CD14-positive monocyte (primary cell): ENCODE measurements at regions not wholly inside any gene's neighbourhood (a gene's known extent, or its start where the extent isn't known, plus 50 kb on each side); places are given as distances from the start of the nearest gene placed in this dataset.

ENCODE experiments used
- DNase-seq, 3 donors: peaks; one replicate each; pipeline ENCODE4 v3.0.0-alpha.2; 2011 to 2022
- H2AFZ ChIP-seq: 2 replicates; pipeline ENCODE4 v1.6.0; 2012; ENCODE audit warnings: mild to moderate bottlenecking, low read depth, low read length, inconsistent platforms; ENCODE audit not compliant: insufficient read depth, poor library complexity, severe bottlenecking
- H3K27ac ChIP-seq, 2 donors: 1 replicate in 1 of 2; 2 replicates in 1 of 2; pipeline ENCODE4 v1.5.1; 2012 to 2013; ENCODE audit warnings: low read length in 2 of 2, control low read depth in 1 of 2, inconsistent platforms in 1 of 2, low read depth in 1 of 2, mild to moderate bottlenecking in 1 of 2
- H3K27me3 ChIP-seq, 2 donors: one replicate each; pipeline versions ENCODE4 v1.6.0 to v1.6.1; 2011 to 2013; ENCODE audit warnings: low read length in 2 of 2; ENCODE audit not compliant: control insufficient read depth in 2 of 2, insufficient read depth in 2 of 2
- H3K36me3 ChIP-seq, 2 donors: replicated peaks in 1 of 2; 1 replicate in 1 of 2; 2 replicates in 1 of 2; pipeline versions ENCODE4 v1.5.1 to v1.6.1; 2012 to 2013; ENCODE audit warnings: low read length in 2 of 2, control low read depth in 1 of 2, inconsistent platforms in 1 of 2, mild to moderate bottlenecking in 1 of 2; ENCODE audit not compliant: insufficient read depth in 2 of 2, control insufficient read depth in 1 of 2
- H3K4me1 ChIP-seq, 2 donors: 1 replicate in 1 of 2; 2 replicates in 1 of 2; pipeline versions ENCODE4 v1.5.1 to v1.6.1; 2012 to 2013; ENCODE audit warnings: low read length in 2 of 2, control low read depth in 1 of 2, inconsistent platforms in 1 of 2, mild to moderate bottlenecking in 1 of 2, moderate library complexity in 1 of 2; ENCODE audit not compliant: insufficient read depth in 2 of 2, control insufficient read depth in 1 of 2
- H3K4me2 ChIP-seq: replicated peaks from 2 replicates; pipeline ENCODE3; 2012; ENCODE audit warnings: low read length, moderate library complexity, mild to moderate bottlenecking; ENCODE audit not compliant: poor library complexity, severe bottlenecking; ENCODE audit errors: extremely low read depth
- H3K4me3 ChIP-seq, 3 experiments: fragments of 200-600 bp in 1 of 3; sonication (generic) in 1 of 3; replicated peaks in 1 of 3; 1 replicate in 2 of 3; 2 replicates in 1 of 3; pipeline ENCODE4 v1.5.1; 2011 to 2013; ENCODE audit warnings: low read length in 3 of 3, mild to moderate bottlenecking in 3 of 3, control low read depth in 2 of 3, low read depth in 2 of 3, inconsistent platforms in 1 of 3, moderate library complexity in 1 of 3
- H3K79me2 ChIP-seq: 2 replicates; pipeline ENCODE4 v1.6.0; 2012; ENCODE audit warnings: mild to moderate bottlenecking, control low read depth, inconsistent platforms, low read length, moderate library complexity; ENCODE audit not compliant: insufficient read depth
- H3K9ac ChIP-seq: 2 replicates; pipeline ENCODE4 v1.6.0; 2017; ENCODE audit warnings: low read length, mild to moderate bottlenecking; ENCODE audit not compliant: insufficient read depth, poor library complexity, severe bottlenecking
- H3K9me3 ChIP-seq, 2 donors: replicated peaks in 1 of 2; 1 replicate in 1 of 2; 2 replicates in 1 of 2; pipeline versions ENCODE4 v1.5.1 to v1.6.1; 2012 to 2013; ENCODE audit warnings: low read length in 2 of 2, control low read depth in 1 of 2; ENCODE audit not compliant: control insufficient read depth in 1 of 2, insufficient read depth in 1 of 2
- H4K20me1 ChIP-seq: 2 replicates; pipeline ENCODE4 v1.6.0; 2012; ENCODE audit warnings: mild to moderate bottlenecking, low read length, control low read depth, moderate library complexity; ENCODE audit not compliant: insufficient read depth
- H3K27ac Mint-ChIP-seq, 7 donors: one replicate each; pipeline ENCODE4 v1.8.0; 2020; ENCODE audit warnings: mild to moderate bottlenecking in 7 of 7, mixed read lengths in 7 of 7, moderate library complexity in 6 of 7, inconsistent platforms in 2 of 7
- H3K27me3 Mint-ChIP-seq, 3 donors: one replicate each; pipeline ENCODE4 v1.8.0; 2021 to 2022; ENCODE audit warnings: low read depth in 3 of 3, mild to moderate bottlenecking in 3 of 3, mixed read lengths in 3 of 3, moderate library complexity in 3 of 3, inconsistent platforms in 1 of 3
- H3K36me3 Mint-ChIP-seq, 2 donors: one replicate each; pipeline ENCODE4 v1.8.0; 2020; ENCODE audit warnings: mixed read lengths in 2 of 2, inconsistent platforms in 1 of 2, mild to moderate bottlenecking in 1 of 2
- H3K4me1 Mint-ChIP-seq: one replicate; pipeline ENCODE4 v1.8.0; 2020; ENCODE audit warnings: mild to moderate bottlenecking, mixed read lengths
- H3K4me3 Mint-ChIP-seq, 2 donors: one replicate each; pipeline ENCODE4 v1.8.0; 2020; ENCODE audit warnings: mild to moderate bottlenecking in 2 of 2, mixed read lengths in 2 of 2, moderate library complexity in 1 of 2
- H3K9me3 Mint-ChIP-seq, 7 donors: one replicate each; pipeline ENCODE4 v1.8.0; 2020 to 2022; ENCODE audit warnings: mixed read lengths in 7 of 7, mild to moderate bottlenecking in 6 of 7, moderate library complexity in 6 of 7, inconsistent platforms in 2 of 7
- CTCF ChIP-seq: fragments of 200-600 bp; IDR thresholded peaks from one replicate; pipeline ENCODE4 v1.8.0; 2022; ENCODE audit warnings: antibody characterized with exemption, mild to moderate bottlenecking
- WGBS: methylation state at CpG from one replicate; pipeline ENCODE4 v1.1.5; 2013; ENCODE audit warnings: missing lambda C conversion rate; ENCODE audit not compliant: insufficient coverage; 5-methylcytosine and 5-hydroxymethylcytosine counted together
- intact Hi-C, 2 donors: fragments of 100-400 bp; cut with micrococcal nuclease; formaldehyde crosslinking; loops; one replicate each; pipeline versions ENCODE4 v1.15.0 to v1.15.1; 2023

GRCh38 chr12:75937486-75937885, 94.1 kb downstream of the PHLDA1 start:
- no peak overlapping the region for H2AFZ ChIP-seq
- no peaks in the 10 kb centered on the region for H3K79me2 ChIP-seq
- Mint-ChIP-seq H3K4me1 (peaks cover 12% of the 10 kb centered on the region), H3K4me3 (no peak overlapping the region), H3K36me3 (no peaks in the 10 kb centered on the region), H3K9me3 (peaks cover 2 to 6% (median 4%) of the 10 kb centered on the region in 7 donors), H3K27me3 (peaks cover 7 to 14% (median 10%) of the 10 kb centered on the region in 3 donors), H3K27ac (no peak overlapping the region)
- no peak overlapping the region for H3K27ac ChIP-seq
- no peak overlapping the region for H3K9ac ChIP-seq
- H3K4me2 ChIP-seq = no peak overlapping the region
- no peak for TF ChIP-seq CTCF
- 83% methylated on average over 1 of the region's 1 CpG for WGBS
- H3K4me1 ChIP-seq = peaks cover 9 to 13% of the 10 kb centered on the region in 2 donors
- H3K36me3 ChIP-seq = no peaks in the 10 kb centered on the region
- DNase-seq = no peak
- intact Hi-C loops = loop anchor here in 1 of 2 donors (5.0 to 10.0 kb wide), 2 partner anchors 47 to 225 kb away; no protein-coding TSS in a partner anchor
- H3K4me3 ChIP-seq = no peak overlapping the region
- no peaks in the 10 kb centered on the region for H4K20me1 ChIP-seq
- no peaks in the 10 kb centered on the region for H3K9me3 ChIP-seq
- peaks cover 25% of the 10 kb centered on the region in 2 donors for H3K27me3 ChIP-seq

- intact Hi-C loops = loop anchor here in 1 of 2 donors (5.0 to 10.0 kb wide), 2 partner anchors 48 to 226 kb away; no protein-coding TSS in a partner anchor
- Histone ChIP-seq H3K9ac (no peak overlapping the region), H4K20me1 (no peaks in the 10 kb centered on the region), H2AFZ (no peak overlapping the region), H3K4me2 (no peak overlapping the region), H3K4me1 (peaks cover 9 to 13% of the 10 kb centered on the region in 2 donors), H3K36me3 (no peaks in the 10 kb centered on the region), H3K9me3 (no peaks in the 10 kb centered on the region), H3K4me3 (no peak overlapping the region), H3K27me3 (peaks cover 31% of the 10 kb centered on the region in 2 donors), H3K79me2 (no peaks in the 10 kb centered on the region), H3K27ac (no peak overlapping the region)
- Mint-ChIP-seq H3K27me3 (peaks cover 10 to 21% (median 17%) of the 10 kb centered on the region in 3 donors), H3K4me1 (peaks cover 12% of the 10 kb centered on the region), H3K27ac (no peak overlapping the region), H3K9me3 (peaks cover 2 to 6% (median 4%) of the 10 kb centered on the region in 7 donors), H3K4me3 (no peak overlapping the region), H3K36me3 (no peaks in the 10 kb centered on the region)
- no peak for TF ChIP-seq CTCF
- 78% methylated on average over 1 of the region's 5 CpGs for WGBS
- peak in 1 of 3 donors; percentile 38 for DNase-seq
Measured at GRCh38 chr12:75936515-75937440, 94.8 kb downstream of the PHLDA1 start.
